MCF 10A (cell line): ENCODE measurements at regions not wholly inside any gene's neighbourhood (a gene's known extent, or its start where the extent isn't known, plus 50 kb on each side); places are given as distances from the start of the nearest gene placed in this dataset.

Source experiments
- BruUV-seq: library from RNA; stranded (reverse); fragments of 400-500 nt; replicated peaks from 2 replicates; lab custom pipeline; 2021; lab: Mats Ljungman, UMichigan
- CTCF ChIA-PET: fragments of 300-600 bp; sonication (Branson Sonifier 250); formaldehyde crosslinking; extraction: SDS; loops from one replicate; lab custom pipeline; 2021; ENCODE audit warnings: antibody characterized with exemption, inconsistent platforms; lab: Yijun Ruan, JAX
- POLR2A ChIA-PET: fragments of 300-600, 350-650 bp; sonication (Branson Sonifier 250); formaldehyde crosslinking; extraction: SDS; loops from one replicate; lab custom pipeline; 2020; ENCODE audit warnings: antibody characterized with exemption, inconsistent platforms; lab: Yijun Ruan, JAX
- DNase-seq: peaks from one replicate; pipeline ENCODE4 v3.0.0-alpha.2; 2018; ENCODE audit not compliant: unreplicated experiment
- H3K27ac Mint-ChIP-seq: one replicate; pipeline ENCODE4 v1.8.0; 2022; ENCODE audit warnings: mild to moderate bottlenecking, low read depth, mixed read lengths; ENCODE audit not compliant: unreplicated experiment
- H3K27me3 Mint-ChIP-seq: one replicate; pipeline ENCODE4 v1.8.0; 2022; ENCODE audit warnings: mixed read lengths; ENCODE audit not compliant: insufficient read depth, unreplicated experiment
- H3K36me3 Mint-ChIP-seq: one replicate; pipeline ENCODE4 v1.8.0; 2022; ENCODE audit warnings: mild to moderate bottlenecking, moderate library complexity, mixed read lengths; ENCODE audit not compliant: insufficient read depth, unreplicated experiment
- H3K4me1 Mint-ChIP-seq: one replicate; pipeline ENCODE4 v1.8.0; 2022; ENCODE audit warnings: mixed read lengths; ENCODE audit not compliant: insufficient read depth, unreplicated experiment
- H3K4me3 Mint-ChIP-seq: one replicate; pipeline ENCODE4 v1.8.0; 2022; ENCODE audit warnings: mild to moderate bottlenecking, moderate library complexity, mixed read lengths; ENCODE audit not compliant: unreplicated experiment
- H3K9me3 Mint-ChIP-seq: one replicate; pipeline ENCODE4 v1.8.0; 2022; ENCODE audit warnings: mixed read lengths; ENCODE audit not compliant: unreplicated experiment
- CTCF ChIP-seq: fragments of 200-600 bp; IDR thresholded peaks from one replicate; pipeline ENCODE4 v1.8.0; 2022; ENCODE audit warnings: antibody characterized with exemption, mild to moderate bottlenecking; ENCODE audit not compliant: unreplicated experiment
- intact Hi-C: fragments of 100-400 bp; cut with micrococcal nuclease; formaldehyde crosslinking; loops from 2 replicates; pipeline ENCODE4 v1.14.1; 2022

GRCh38 chr2:228848638-228849037, 422.4 kb downstream of the PID1 start:
- ChIA-PET CTCF (interaction anchor here (0.8 kb wide), 1 partner anchor 871 kb away, joined by 3 read pairs; no protein-coding TSS in a partner anchor), POLR2A (interaction anchor here (0.6 kb wide), 1 partner anchor 1716 kb away, joined by 3 read pairs; no protein-coding TSS in a partner anchor)
- intact Hi-C loops: no loop called here
- Mint-ChIP-seq H3K27ac (no peak overlapping the region), H3K4me3 (no peak overlapping the region), H3K27me3 (no peaks in the 10 kb centered on the region), H3K4me1 (no peaks in the 10 kb centered on the region), H3K9me3 (no peaks in the 10 kb centered on the region), H3K36me3 (no peaks in the 10 kb centered on the region)
- BruUV-seq: no TSS peak
- no peak for DNase-seq
- TF ChIP-seq CTCF: no peak

- no TSS peak for BruUV-seq
- POLR2A ChIA-PET: no interaction called here
- no peaks in the 10 kb centered on the region for H3K27me3 Mint-ChIP-seq
- no peaks in the 10 kb centered on the region for H3K4me1 Mint-ChIP-seq
- intact Hi-C loops: no loop called here
- H3K27ac Mint-ChIP-seq: no peak overlapping the region
- no peak for DNase-seq
- TF ChIP-seq CTCF: no peak
- CTCF ChIA-PET: no interaction called here
- H3K9me3 Mint-ChIP-seq: no peaks in the 10 kb centered on the region
- H3K4me3 Mint-ChIP-seq: no peak overlapping the region
- H3K36me3 Mint-ChIP-seq: no peaks in the 10 kb centered on the region
Measured at GRCh38 chr2:228847684-228848083, 423.4 kb downstream of the PID1 start.

- BruUV-seq: no TSS peak
- Mint-ChIP-seq H3K27me3 (no peaks in the 10 kb centered on the region), H3K36me3 (no peaks in the 10 kb centered on the region), H3K4me3 (no peak overlapping the region), H3K4me1 (no peaks in the 10 kb centered on the region), H3K9me3 (no peaks in the 10 kb centered on the region), H3K27ac (no peak overlapping the region)
- no peak for DNase-seq
- POLR2A ChIA-PET: interaction anchor here (0.6 kb wide), 1 partner anchor 1466 kb away, joined by 3 read pairs; no protein-coding TSS in a partner anchor
- CTCF ChIA-PET: no interaction called here
- TF ChIP-seq CTCF: no peak
- intact Hi-C loops: no loop called here
Measured at GRCh38 chr2:228846161-228846560, 424.9 kb downstream of the PID1 start.

GRCh38 chr2:228845162-228845925, 425.7 kb downstream of the PID1 start:
- no peak for TF ChIP-seq CTCF
- no peaks in the 10 kb centered on the region for H3K27me3 Mint-ChIP-seq
- H3K27ac Mint-ChIP-seq: no peak overlapping the region
- no TSS peak for BruUV-seq
- no peaks in the 10 kb centered on the region for H3K36me3 Mint-ChIP-seq
- ChIA-PET POLR2A (no interaction called here), CTCF (no interaction called here)
- no peak for DNase-seq
- H3K4me1 Mint-ChIP-seq: no peaks in the 10 kb centered on the region
- H3K4me3 Mint-ChIP-seq: no peak overlapping the region
- intact Hi-C loops: no loop called here
- H3K9me3 Mint-ChIP-seq: no peaks in the 10 kb centered on the region
